Omental fat pad (tissue), 3 donors: ENCODE measurements at regions not wholly inside any gene's neighbourhood (a gene's known extent, or its start where the extent isn't known, plus 50 kb on each side); places are given as distances from the start of the nearest gene placed in this dataset.

Experiments
- ATAC-seq: fragments of 150-250 bp; one replicate; pipeline ENCODE4 v1.9.1; 2016; ENCODE audit warnings: mild to moderate bottlenecking, moderate library complexity; ENCODE audit not compliant: low FRiP score
- DNase-seq: peaks from one replicate; pipeline ENCODE4 v3.0.0-alpha.2; 2019; ENCODE audit warnings: low spot score
- TF ChIP-seq, protein P1 (sequence below), 3 donors: fragments of 450-650 bp; IDR thresholded peaks; one replicate each; pipeline ENCODE4 v1.5.1; 2016 to 2017; ENCODE audit warnings: antibody characterized with exemption in 3 of 3, mild to moderate bottlenecking in 3 of 3, moderate library complexity in 2 of 3

DNA sequence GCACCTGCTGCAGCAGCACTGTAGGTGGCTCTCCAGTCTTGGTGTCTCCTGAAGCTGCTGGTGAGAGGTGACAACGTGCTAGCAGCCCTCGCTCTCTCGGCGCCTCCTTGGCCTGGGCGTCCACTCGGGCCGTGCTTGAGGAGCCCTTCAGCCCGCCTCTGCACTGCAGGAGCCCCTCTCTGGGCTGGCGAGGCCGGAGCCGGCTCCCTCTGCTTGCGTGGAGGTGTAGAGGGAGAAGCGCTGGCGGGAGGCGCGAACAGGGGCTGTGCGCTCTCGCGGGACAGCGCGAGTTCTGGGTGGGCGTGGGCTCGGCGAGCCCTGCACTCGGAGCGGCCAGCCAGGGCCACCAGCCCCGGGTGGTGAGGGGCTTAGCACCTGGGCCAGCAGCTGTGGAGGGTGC, 62.2 kb upstream of the CNOT6 start:
- DNase-seq, result no peak
- TF ChIP-seq, protein P1, sequence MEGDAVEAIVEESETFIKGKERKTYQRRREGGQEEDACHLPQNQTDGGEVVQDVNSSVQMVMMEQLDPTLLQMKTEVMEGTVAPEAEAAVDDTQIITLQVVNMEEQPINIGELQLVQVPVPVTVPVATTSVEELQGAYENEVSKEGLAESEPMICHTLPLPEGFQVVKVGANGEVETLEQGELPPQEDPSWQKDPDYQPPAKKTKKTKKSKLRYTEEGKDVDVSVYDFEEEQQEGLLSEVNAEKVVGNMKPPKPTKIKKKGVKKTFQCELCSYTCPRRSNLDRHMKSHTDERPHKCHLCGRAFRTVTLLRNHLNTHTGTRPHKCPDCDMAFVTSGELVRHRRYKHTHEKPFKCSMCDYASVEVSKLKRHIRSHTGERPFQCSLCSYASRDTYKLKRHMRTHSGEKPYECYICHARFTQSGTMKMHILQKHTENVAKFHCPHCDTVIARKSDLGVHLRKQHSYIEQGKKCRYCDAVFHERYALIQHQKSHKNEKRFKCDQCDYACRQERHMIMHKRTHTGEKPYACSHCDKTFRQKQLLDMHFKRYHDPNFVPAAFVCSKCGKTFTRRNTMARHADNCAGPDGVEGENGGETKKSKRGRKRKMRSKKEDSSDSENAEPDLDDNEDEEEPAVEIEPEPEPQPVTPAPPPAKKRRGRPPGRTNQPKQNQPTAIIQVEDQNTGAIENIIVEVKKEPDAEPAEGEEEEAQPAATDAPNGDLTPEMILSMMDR (IDR thresholded peaks at IDR 0.05), result no peak
- no peak for ATAC-seq

DNA sequence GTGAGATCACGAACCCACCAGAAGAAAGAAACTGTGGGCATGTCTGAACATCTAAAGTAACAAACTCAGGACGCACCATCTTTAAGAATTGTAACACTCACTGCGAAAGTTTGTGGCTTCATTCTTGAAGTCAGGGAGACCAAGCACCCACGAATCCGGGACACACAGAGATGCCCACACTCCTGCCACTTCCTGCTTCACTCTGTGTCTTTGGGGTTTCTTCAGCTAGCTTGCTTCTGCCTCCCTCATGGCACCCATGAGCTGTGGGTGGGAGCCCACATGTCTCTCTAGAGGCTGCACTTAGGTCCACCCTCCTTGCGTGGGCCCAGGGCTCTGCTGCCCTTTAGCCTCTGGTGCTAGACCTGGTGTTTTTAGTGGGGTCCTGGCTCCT, 61.2 kb upstream of the CNOT6 start:
- DNase-seq (no peak), ATAC-seq (no peak)
- TF ChIP-seq, protein P1 (IDR thresholded peaks at IDR 0.05), result no peak

DNA sequence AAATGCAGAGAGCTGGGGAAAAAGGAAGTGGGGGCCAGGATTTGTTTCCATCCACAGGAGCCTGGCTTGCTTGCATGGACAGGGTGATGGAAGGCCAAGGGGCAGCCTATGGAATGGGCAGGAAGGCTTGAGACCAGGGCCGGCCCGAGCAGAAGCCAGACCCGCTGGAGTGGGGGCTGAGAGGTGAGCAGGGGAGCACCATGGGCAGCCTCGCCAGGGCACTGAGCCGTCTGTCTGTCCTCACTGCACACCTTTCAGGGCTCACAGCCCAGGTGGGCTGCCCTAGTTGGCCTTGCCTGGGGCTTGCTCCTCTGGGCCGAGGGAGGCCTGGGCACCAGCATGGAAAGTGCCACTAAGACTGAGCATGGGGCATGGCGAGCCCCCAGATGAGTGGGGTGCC, 58.6 kb upstream of the CNOT6 start:
- ATAC-seq (no peak), DNase-seq (no peak)
- TF ChIP-seq, protein P1 (IDR thresholded peaks at IDR 0.05), result no peak

DNA sequence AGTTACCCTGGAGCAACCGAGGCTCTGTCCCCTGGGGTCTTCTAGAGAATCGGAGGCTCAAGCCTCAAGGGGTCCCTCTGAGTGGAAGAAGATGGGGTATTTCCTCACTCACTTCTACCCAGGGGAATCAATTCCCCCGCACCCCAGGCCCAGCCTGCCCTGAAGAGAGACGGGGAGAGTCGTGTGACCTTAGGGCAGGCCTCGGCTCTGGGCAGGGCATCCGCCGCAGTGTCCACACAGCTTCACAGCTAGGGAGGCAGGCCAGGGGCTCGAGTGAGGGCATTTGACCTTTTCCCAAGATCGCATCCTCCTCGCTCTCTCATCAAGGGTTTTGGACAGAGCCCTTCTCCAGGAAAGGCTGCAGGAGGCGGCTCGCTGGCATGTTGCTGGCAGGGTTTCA, 57.9 kb upstream of the CNOT6 start:
- TF ChIP-seq, protein P1 (IDR thresholded peaks at IDR 0.05), result no peak
- ATAC-seq, result no peak
- no peak for DNase-seq

DNA sequence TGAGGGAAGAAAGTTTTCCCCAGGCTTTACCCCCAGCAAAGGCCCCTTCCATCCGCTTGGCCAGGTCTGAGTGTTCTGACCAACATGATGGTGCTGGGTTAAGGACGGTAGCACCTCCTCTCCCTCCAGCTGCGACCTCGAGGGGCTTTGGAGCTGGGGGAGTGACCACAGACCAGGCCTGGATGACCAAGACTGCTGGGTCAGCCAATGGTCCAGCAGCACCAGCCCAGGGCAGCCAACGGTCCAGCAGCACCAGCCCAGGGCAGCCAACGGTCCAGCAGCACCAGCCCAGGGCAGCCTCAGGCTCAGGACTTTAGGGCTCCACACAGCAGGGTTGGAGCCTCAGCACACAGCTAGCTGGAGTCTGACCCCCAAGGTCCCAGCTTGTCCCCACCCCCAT, 57.2 kb upstream of the CNOT6 start:
- ATAC-seq (no peak), DNase-seq (no peak)
- TF ChIP-seq, protein P1 (IDR thresholded peaks at IDR 0.05), result no peak

DNA sequence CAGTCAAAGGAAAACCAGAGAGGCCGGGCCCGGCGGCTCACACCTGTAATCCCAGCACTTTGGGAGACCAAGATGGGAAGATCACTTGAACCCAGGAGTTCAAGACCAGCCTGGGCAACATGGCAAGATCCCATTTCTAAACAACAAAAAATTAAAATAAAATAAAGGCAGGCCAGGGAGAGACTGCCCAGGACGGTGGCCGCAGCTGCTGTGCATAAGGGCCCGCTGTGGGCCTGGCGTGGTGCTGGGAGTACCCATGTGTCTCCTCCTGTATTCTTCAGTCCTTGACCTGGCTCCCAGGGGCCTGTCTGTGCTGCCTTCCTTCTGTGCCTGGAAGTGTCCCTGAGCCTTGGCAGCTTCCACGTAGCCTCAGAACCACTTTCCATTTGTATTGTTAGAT, 56.8 kb upstream of the CNOT6 start:
- no peak for ATAC-seq
- DNase-seq, result no peak
- TF ChIP-seq, protein P1 (IDR thresholded peaks at IDR 0.05), result no peak

DNA sequence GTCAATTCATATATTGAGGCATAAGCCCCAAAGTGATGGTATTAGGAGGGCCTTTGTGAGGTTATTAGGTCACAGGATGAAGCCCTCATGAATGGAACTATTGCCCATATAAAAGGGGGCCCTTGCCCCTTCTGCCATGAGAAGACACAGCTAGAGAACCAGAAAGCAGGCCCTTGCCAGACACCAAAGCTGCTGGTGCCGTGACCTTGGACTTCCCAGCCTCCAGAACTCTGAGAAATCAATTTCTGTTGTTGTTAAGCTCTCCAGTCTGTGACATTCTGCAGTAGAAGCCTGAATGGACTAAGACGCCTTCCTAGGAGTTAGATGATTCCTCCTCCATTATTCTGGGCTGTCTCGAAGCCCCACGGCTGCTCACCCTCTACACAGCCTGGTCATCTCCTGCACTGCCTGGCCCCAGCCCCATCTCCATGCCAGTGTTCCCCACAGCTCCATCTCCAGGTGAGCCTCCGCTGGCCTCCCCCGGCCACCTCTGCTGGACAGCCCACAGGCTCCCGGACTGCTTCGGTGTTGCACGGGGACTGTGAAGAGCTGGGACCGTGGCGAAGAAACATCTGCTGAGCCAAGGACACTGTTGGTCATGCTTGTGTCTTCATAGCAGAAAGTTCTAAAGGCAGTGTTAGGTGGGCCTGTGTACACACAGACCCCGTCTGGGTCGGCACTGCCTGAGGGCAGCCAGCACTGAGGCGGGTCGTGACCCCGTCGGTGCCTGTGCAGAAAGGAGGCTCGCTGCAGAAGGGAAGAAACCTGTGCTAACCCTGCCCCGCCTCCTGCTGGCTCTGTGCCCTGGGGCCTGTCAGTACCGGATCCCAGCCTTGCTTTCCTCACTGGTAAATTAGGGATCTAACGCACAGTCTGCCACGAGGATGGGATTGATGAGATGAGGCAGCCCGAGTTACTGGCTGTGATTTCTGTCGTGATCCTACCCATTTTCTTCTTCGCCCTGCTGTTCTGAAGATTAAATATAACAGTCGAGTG, 55.1 kb upstream of the CNOT6 start:
- no peak for DNase-seq
- no peak for ATAC-seq

More for the DNA sequence above, 55.1 kb upstream of the CNOT6 start:
- TF ChIP-seq, protein P1 (IDR thresholded peaks at IDR 0.05), result no peak
